ENCODE measurements at regions not wholly inside any gene's neighbourhood (a gene's known extent, or its start where the extent isn't known, plus 50 kb on each side); places are given as distances from the start of the nearest gene placed in this dataset.
"Not testable (repeated sequence)": the region's sequence is repeated elsewhere in the genome, so short reads cannot be mapped to it uniquely, and the experiment has no call there.

DNA sequence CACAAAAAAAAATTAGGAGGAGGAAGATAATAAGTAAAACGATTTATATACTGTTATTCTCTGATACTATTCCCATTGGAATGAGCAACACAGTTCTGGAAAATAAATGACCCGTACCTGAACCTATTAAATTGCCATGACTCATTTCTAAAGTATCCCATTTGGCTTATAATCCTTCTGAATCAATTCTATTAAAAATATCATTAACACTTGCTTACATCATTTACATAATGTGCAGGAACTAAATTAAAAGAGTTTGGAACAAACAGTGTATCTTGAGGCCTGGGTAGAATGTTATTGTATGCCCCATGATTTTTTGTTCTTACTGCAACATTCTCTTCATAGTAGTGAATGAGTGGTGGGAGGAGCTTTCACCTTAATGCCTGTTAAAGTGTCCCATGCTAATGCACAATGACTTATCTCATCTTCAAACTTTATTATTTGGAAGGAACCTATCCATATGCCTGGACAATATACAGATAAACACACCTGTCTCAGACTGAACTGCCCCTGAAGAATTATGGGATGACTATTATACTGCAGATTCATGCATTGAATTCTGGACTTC lies 549.9 kb upstream of the ACVR2A start:
- DNase-seq (ENCODE audit: low read depth, low spot score): no peak

DNA sequence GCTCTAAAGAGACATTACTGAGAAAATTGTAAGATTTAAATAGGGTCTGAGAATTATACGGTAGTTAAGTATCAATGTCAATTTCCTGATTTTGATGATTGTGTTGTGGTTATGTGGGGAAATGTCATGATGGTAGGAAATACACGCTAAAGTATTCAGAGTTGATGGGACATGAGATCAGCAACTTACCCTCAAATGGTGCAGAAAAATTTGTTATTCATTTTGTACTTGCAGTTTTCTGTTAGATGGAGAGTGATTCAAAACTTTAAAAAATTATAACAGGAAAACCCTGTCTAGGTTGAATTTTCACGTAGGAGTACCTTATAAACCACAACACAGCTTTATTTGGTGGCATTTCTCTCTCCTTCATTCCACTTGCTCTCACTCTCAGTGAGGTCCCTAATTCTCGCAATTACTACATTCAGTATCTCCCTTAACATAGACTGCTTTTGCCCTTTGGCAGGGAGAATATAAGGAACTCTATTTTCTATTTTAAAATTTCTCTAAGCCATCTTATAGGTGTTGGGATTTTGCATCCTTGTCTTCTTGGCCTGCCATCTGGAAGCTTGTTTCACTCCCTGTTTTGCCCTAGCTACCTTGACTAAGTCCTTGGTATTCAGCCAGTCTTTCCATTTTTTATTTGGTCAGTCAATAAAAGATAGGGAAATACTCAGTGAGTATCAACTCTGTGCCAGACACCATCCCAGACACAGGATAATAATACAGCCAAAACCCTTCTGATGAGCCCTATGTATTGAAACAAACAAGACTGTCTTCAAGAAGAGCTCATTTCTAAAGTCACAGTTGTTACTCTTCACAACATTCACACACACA lies 550.6 kb upstream of the ACVR2A start:
- no peak for DNase-seq (ENCODE audit: low read depth, low spot score)

DNA sequence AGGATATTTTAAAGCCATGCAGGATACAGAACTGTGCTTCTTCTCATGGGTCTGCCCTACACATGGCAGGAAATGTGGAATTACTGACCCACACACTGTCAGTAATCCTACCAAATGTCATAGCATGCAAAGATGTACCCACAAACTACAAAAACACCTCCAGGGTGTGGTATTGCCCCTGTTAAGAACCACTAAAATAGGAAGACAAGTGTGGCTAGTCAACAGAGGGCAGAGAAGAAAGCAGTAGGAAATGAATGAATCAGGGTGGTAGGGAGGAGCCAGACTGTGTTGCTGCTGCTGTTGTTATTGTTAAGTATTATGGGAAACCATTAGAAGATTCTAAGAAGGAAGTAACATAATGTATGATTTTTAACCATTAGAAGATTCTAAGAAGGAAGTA lies 556.7 kb upstream of the ACVR2A start:
- no peak for DNase-seq (ENCODE audit: low read depth, low spot score)

DNA sequence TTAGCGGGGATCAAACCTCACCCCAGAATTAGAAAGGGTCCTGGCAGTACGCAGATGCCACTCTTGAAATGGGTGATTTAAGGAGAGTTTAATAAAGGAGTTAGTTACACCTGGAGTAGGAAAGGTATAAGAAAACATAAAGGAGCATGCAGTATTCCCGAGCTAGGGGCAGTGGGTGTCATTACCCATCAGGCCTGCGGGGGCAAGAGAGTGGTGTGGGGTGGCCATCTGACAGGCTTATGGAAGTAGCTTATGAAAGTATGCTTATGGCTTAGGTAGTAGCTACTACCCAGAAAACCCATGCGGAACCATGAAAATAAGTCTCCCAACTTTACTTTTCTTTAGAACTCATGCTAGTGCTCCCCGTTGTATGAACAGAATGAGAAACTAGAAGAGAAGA lies 568.9 kb upstream of the ACVR2A start:
- DNase-seq (ENCODE audit: low read depth, low spot score): no peak

DNA sequence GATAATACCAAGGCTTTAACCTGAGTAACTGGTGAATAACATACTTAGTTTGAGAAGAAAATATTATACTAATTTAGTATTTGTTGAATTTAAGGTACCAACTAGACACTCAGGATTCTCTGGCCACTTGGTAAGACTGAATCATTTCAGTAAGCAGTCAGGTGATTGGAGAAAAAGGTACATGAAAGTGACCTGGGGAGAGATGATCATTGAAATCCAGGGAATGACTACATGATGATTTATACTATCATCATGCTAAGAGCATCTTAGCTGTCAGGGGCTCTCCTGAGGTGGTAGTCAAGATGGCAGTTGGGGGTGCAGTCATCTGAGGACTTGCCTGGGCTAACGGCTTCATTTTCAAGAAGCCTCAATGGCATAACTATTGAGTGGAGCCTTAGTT lies 571.2 kb upstream of the ACVR2A start:
- no peak for DNase-seq (ENCODE audit: low read depth, low spot score)

DNA sequence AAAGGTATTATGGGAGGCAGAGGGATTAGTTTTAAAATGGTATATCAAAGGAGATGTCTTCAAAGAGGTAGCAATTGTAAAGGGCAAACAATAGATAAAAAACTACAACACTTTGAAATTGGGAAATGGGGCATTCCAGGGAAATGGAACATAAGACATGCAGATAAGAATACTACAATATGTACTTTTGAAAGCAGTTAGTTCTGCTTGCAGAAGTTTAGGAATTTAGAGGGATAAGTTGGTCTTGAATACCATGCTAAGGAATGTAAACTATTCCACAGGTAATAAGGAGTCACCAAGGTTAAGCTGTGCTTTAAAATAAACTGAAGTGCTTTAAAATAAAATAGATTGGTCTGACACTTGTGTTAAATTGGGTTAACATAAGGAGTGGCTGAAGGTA lies 571.7 kb upstream of the ACVR2A start:
- no peak for DNase-seq (ENCODE audit: low read depth, low spot score)

DNA sequence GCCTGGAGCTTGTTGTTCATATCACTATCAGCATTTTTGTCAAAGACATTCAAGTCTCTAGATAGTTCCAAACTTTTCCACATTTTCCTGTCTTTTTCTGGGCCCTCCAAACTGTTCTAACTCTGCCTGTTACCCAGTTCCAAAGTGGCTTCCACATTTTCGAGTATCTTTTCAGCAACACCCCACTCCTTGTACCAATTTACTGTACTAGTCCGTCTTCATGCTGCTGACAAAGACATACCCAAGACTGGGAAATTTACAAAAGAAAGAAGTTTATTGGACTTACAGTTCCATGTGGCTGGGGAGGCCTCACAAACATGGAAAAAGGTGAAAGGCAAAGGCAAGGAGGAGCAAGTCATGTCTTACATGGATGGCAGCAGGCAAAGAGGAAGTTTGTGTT lies 575.2 kb upstream of the ACVR2A start:
- not testable (repeated sequence) for DNase-seq (ENCODE audit: low read depth, low spot score)

DNA sequence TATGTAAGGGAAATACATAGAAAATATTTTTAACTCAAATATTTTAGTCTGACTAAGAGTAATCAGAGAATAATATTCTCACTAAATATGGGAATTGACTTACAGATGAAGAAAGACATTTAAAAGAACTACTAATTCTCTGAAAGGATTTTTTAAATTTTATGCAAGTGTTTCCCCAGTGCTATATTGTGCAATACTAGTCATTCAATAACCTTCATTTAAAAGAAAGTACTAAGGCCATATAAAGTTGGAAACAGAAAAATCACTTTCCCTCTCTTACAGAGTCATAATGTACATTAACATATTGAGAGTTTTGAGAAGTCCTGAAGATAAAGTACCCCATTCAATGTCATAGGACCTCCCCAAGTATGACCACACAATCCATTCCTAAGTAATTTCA lies 584.6 kb upstream of the ACVR2A start:
- no peak for DNase-seq (ENCODE audit: low read depth, low spot score)

DNA sequence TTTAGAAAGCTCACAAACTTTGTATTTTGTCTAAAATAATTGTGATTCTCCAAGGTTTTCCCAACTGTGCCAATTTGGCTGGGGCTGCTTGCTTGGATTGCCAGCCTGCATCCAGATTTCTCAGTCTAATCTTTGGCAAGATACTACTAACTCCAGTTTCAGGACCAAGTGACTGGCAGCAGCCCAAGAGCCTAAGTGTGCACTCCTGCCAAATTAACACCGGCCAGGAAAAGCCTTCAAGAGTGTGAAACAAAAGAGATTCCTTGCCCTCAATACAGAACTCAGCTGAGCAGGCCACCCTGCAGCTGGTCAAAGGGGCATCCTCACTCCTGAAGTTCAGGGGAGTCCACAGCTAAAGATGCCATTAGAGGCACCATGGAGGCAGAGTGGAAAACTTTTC lies 589.0 kb upstream of the ACVR2A start:
- DNase-seq (ENCODE audit: low read depth, low spot score): no peak

DNA sequence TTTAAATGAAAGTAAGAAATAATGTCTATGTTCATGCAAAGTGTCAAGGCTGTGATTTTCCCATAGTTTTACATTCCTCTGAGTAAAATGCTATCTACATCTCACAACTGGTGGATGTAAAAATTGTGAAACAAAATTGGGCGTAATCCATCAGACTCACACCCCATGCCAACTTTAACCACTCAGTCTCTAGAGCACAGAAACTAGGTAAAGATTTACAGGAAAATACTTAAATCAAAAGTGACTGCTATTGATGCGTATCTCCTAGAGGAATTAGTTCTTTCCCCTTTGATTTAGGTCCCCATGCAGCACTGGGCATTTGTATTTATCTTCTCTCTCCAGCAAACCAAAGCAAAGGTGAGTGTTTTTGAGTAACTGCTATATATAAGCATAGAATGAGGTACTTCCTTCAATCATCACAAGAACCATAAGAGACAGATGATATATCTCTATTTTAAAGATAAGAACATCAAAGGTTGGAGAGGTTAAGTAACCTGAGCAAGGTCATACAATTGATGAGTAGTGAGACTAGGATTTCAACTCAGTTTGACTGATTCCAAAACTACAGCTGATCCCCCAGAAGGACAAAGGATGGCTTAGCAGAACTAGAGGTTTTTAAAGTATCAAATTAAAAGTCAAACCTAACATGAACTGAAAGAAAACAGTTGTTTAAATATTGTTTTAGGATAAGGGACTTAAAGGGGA lies 594.0 kb upstream of the ACVR2A start:
- no peak for DNase-seq (ENCODE audit: low read depth, low spot score)

DNA sequence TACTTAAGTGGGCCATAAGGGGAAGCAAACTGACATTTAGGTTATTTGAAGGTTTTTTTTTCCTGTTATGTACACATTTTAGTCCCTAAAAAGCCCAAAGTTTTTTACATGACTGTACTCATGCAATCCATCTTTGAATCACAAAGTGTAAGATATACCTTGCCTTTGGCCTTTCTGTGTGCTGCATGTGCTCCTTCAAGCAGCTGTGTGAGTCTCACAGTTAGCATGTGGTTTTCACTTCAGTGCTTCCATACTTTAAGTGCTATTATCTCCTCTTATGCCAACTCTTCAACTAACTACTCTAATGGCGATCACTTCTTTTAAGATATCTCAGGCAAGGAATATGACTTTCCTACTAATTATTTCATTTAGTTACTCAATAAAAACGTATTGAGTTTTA lies 597.1 kb upstream of the ACVR2A start:
- no peak for DNase-seq (ENCODE audit: low read depth, low spot score)

DNA sequence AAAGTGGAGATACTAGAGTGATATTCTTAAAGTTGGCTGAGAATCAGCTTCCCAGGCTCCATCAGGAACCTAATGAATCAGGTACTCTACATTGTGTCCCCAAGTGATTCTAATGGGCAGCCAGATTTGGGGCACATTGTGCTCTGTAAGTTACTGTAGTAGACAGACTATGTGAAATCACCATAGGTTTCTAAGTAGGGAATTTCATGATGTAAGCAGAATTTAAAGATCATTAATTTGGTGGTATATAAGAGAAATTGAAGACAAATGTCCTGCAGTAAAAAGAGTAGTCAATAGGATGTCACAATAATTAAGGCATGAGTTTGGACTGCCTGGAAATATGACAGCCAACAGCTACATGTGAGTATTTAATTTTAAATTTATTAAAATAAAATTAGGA lies 602.4 kb upstream of the ACVR2A start:
- no peak for DNase-seq (ENCODE audit: low read depth, low spot score)

DNA sequence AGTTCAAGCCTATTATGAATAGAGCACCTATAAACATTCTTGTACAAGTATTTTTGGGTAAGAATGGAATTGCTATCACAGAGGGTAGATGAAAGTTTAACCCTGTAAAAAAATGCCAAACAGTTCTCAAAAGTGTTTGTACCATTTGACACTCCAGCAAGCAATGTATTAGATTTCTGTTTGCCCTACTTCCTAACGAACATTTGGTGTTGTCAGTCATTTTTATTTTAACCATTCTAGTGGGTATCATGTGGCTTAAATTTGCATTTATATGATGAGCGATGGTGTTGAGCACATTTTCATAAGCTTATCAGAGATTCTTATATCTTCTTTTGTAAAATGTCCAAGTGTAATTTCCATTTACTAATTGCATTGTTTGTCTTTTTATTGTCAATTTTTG lies 608.2 kb upstream of the ACVR2A start:
- no peak for DNase-seq (ENCODE audit: low read depth, low spot score)

DNA sequence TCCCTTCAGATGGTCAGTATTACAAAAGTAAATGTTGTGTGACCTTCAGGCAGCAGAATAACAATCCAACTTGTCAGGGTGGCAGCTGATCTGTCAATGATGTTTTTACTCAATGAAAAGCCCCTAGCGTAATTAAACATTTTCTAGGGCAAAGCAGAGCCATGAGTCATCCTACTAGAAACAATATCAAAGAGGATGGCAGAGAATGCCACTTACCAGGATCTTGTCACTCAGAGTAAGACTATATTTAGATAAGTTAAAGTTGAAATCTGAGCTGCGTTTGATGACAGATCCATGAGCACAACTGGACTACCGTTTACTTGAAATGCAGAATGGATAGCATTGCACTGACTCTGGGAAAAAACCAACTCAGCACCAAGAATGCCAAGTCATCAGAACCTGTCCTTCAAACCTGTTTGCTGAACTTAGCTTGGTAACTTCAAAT lies 612.6 kb upstream of the ACVR2A start:
- DNase-seq (ENCODE audit: low read depth, low spot score): no peak

DNA sequence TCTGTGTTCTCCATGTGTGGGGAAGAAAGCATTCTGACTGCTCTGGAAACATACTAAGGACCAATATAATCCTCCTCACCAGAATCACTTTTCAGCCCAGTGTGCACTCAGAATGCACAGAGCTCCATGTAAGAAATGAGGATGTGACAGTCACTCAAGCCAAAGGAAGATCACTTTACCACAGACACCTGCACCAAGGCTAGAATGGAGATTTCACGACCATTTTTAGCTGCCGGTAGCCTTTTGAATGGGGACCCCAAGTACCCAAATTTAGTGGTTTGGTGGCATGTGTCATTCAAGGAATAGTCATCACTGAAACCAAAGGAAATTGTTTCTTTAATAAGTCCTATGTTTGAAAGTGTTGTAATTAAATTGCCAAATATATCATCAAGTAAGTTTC lies 613.2 kb upstream of the ACVR2A start:
- no peak for DNase-seq (ENCODE audit: low read depth, low spot score)

DNA sequence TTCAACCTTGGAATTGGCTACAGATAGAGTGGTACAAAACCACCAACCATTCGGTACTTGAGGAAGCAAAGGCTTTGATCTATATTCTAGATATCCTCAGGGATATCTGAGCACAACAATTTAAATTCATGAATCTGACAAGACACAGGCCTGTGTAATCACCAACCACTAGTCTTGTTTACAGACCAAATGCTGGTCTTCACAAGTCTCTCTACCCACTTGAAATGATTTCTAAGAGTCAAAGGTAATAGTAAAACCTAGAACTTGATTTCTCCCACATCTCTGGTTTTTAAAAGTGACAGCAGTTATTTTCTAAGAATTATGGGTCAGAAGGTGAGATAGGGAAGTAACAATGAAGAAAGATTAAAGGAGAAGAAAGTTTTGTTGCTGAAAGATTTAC lies 613.7 kb upstream of the ACVR2A start:
- no peak for DNase-seq (ENCODE audit: low read depth, low spot score)

DNA sequence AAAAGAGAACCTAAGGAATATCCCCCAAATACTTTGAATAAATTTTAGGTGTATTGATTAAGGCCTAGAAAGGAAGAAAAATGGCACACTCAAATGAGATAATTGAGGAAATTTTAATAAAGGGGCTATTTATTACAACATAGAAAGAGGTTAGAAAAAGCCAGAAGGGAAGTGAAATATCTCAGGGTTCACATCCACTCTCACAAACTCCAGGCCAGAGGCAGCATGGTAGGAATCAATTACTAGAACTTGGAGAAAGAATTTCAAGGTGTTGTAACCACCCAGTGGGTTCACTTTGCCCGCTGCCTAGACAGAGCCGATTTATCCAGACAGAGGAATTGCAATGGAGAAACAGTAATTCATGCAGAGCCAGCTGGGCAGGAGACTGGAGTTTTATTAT lies 617.5 kb upstream of the ACVR2A start:
- no peak for DNase-seq (ENCODE audit: low read depth, low spot score)

DNA sequence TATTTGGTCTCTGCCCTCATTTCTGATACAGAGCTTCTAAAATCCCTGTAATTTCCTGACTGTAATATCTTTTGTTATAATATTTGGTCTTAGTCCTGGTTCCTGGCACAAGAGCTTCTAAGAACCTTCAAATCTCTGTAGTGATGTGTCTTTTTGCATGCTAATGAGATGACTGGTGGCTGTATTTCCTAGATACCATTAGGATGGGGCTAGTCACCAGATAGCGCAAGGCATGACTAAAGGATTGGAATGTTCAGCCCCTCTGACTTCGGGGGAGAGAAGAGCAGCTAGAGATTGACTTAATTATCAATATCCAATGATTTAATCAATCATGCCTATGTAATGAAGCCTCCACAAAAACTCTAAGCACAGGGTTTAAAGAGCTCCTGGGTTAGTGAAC lies 620.8 kb upstream of the ACVR2A start:
- DNase-seq (ENCODE audit: low read depth, low spot score): no peak

DNA sequence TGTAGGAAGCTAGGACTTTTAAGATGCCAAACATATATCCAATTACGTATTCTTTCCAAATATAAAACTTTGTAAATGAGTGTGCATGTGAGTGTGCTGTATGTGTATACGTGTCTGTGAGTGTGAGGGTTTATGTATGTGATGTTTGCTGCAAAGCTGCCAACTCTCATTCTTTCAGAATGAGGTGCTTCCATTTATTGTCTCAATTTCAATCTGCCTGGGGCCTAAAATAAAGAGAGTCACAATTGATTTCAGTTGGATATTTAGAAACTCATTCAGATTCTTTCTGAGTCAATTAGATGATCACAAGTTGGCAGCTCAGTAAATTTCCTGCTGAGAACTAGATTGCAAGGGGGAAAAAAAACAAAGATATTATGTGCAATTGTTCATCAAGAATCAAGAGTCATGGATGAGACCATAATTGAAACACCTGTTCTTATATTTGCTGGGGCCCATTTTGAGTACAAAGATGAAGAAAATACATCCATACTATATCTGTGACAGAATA lies 621.2 kb upstream of the ACVR2A start:
- DNase-seq (ENCODE audit: low read depth, low spot score): no peak

DNA sequence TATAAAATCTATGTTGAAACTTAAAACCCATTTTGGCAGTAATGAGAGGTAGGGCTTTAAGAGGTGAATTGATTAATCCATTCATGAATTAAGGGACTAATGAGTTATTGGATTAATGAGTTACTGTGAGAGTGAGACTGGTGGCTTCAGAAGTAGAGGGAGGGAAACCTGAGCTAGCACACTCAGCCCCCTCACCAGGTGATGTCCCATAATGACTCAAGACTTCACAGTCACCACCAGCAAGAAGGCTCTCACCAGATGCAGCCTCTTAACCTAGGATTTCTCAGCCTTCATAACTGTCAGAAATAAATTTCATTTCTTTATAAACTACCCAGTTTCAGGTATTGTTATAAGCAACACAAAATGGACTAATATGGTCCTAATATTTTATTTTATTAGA lies 621.7 kb upstream of the ACVR2A start:
- DNase-seq (ENCODE audit: low read depth, low spot score): no peak

DNA sequence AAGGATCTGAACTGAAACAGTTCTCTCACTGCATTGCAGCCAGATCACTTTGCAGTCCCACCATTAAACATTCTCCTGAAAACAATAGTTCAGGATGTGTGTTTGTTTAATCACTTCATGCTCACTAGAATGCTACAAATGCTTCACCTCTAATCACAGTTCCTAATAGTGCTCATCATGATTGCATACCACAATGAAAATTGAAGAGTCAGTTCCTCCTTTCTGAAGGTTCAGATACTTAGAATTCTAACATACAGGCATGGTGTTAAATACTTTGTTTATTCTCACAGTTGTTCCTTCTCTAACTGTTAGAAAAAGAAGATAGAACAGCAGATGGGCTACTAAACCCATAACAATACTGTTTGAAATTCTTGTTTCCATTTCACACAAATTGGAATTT lies 622.3 kb upstream of the ACVR2A start:
- DNase-seq (ENCODE audit: low read depth, low spot score): no peak

DNA sequence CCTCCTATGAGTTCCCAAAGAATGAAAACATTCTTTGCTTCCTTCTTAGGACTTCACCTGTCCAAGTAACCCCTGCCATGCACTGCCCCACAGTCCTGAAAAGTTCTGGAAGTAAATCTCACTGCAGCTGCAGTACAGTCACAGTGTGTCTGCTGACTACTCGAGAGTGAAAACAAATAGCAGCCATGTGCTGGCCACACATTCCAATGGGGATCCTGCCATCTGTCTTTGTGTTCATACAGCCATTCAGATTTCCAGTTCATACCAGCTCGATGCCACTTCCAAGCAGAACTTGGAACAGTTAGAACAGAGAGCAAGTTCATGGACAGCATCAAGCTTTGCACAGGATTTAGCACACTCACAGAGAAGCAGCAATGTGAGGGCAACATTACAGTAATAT lies 629.9 kb upstream of the ACVR2A start:
- DNase-seq (ENCODE audit: low read depth, low spot score): no peak

DNA sequence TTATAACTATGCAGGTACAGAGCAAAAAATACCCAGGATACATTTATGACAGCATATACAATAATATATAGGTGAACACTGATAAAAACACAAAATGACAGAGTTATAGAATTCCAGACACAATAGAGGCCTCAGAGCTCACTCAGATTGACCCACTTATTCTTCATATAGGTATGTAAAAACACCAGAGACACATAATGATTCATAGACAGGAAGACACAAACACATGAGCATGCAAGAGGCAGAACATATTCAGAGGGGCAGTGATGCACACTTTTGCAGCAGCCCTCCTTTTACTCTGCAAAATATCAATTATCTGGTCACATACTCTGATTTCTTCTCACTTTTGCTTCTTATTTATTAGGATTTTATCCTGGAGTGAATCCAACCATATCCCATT lies 633.3 kb upstream of the ACVR2A start:
- no peak for DNase-seq (ENCODE audit: low read depth, low spot score)

Measured in activated CD4-positive, CD25-positive, alpha-beta regulatory T cell treated with anti-CD3 and anti-CD28 coated beads, Interleukin-2, amount 50 U/mL, for 16 hours (primary cell).